Ectodermal cell (in vitro differentiated cells): ENCODE measurements at regions not wholly inside any gene's neighbourhood (a gene's known extent, or its start where the extent isn't known, plus 50 kb on each side); places are given as distances from the start of the nearest gene placed in this dataset.

Experiments used
- H3K27ac ChIP-seq: 2 replicates; pipeline ENCODE4 v1.7.0; 2013; ENCODE audit warnings: mild to moderate bottlenecking, low read depth, low read length; ENCODE audit not compliant: insufficient read depth, poor library complexity, severe bottlenecking
- H3K27me3 ChIP-seq: 2 replicates; pipeline ENCODE4 v1.7.0; 2013; ENCODE audit warnings: mild to moderate bottlenecking, low read length; ENCODE audit not compliant: insufficient read depth, control insufficient read depth, poor library complexity, severe bottlenecking
- H3K36me3 ChIP-seq: one replicate; pipeline ENCODE4 v1.7.0; 2013; ENCODE audit warnings: low read length; ENCODE audit not compliant: control insufficient read depth, insufficient read depth
- H3K4me1 ChIP-seq: one replicate; pipeline ENCODE4 v1.7.0; 2013; ENCODE audit warnings: low read length; ENCODE audit not compliant: control insufficient read depth, insufficient read depth
- H3K4me3 ChIP-seq: 2 replicates; pipeline ENCODE4 v1.7.0; 2013; ENCODE audit warnings: low read depth, low read length, control low read depth; ENCODE audit not compliant: insufficient read depth
- H3K9me3 ChIP-seq: 2 replicates; pipeline ENCODE4 v1.7.0; 2013; ENCODE audit warnings: mild to moderate bottlenecking, low read length, moderate library complexity; ENCODE audit not compliant: control insufficient read depth
- WGBS, 2 experiments: methylation state at CpG; one replicate each; pipeline ENCODE4 v1.1.7; 2013; ENCODE audit warnings: missing lambda C conversion rate in 2 of 2; 5-methylcytosine and 5-hydroxymethylcytosine counted together

DNA sequence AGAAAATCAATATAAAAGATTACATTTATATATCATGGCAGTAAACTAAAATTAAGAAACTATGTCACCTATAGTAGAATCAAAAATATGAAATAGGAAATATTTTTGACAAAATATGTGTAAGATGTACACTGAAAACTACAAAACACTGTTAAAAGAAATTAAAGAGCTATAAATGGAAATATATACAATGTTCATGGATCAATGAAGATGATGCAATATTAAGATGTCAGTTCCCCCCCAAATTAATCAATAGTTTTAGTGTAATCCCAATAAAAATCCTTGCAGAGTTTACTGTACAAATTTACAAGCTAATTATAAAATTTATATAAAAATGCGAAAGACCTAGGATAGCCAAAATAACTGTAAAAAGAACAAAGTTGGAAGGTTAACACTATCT, 173.0 kb upstream of the ADRA1B start:
- Histone ChIP-seq H3K36me3 (no peaks in the 10 kb centered on the region), H3K27ac (no peak overlapping the region), H3K27me3 (no peaks in the 10 kb centered on the region), H3K9me3 (no peaks in the 10 kb centered on the region), H3K4me3 (no peak overlapping the region), H3K4me1 (no peaks in the 10 kb centered on the region)
- WGBS, 2 experiments = no CpG with 5 or more reads among the region's 1 CpG

DNA sequence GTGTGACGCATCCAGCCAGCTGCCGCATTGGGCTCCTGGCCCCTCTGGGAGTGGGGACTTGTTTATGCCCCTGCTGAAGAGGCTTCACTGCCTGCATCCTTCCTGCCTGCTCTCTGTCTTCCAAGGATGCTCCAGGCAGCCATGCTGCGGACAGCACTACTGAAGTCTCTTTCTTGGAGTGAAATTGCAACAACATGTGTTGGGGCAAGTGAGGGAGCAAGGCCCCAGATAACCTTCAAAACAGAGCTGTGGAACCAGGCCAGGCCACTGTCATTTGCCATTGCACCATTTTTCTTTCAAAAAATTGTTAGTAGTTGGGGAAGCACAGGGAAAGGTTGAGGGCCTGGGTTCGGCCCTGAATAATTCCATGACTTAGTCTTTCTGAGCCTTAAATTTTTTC, 169.6 kb upstream of the ADRA1B start:
- Histone ChIP-seq H3K36me3 (no peaks in the 10 kb centered on the region), H3K27ac (no peak overlapping the region), H3K9me3 (no peaks in the 10 kb centered on the region), H3K4me1 (no peaks in the 10 kb centered on the region), H3K27me3 (no peaks in the 10 kb centered on the region), H3K4me3 (no peak overlapping the region)
- 94 to 95% methylated on average over 4 of the region's 4 CpGs for WGBS, 2 experiments

DNA sequence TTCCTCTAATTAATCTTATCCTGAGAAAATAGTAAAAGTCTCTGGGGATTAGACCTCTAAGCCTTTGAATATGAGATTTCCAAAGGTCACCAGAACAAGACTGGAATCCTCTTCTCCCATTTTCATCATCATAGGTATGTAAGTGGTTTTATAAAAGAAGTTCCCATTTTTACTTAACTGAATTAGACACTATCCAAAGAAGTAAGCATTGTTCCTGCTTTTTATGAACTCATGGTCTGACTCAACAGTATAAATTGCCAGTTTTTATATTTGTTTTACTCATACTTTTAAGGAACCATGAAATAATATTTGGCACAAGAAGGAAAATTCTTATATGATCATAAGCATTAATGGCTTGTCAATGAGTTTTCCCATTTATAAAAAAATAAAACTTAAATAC, 167.1 kb upstream of the ADRA1B start:
- H3K4me1 ChIP-seq = no peaks in the 10 kb centered on the region
- no peaks in the 10 kb centered on the region for H3K36me3 ChIP-seq
- no peak overlapping the region for H3K27ac ChIP-seq
- H3K4me3 ChIP-seq = no peak overlapping the region
- no peaks in the 10 kb centered on the region for H3K9me3 ChIP-seq
- H3K27me3 ChIP-seq = no peaks in the 10 kb centered on the region

DNA sequence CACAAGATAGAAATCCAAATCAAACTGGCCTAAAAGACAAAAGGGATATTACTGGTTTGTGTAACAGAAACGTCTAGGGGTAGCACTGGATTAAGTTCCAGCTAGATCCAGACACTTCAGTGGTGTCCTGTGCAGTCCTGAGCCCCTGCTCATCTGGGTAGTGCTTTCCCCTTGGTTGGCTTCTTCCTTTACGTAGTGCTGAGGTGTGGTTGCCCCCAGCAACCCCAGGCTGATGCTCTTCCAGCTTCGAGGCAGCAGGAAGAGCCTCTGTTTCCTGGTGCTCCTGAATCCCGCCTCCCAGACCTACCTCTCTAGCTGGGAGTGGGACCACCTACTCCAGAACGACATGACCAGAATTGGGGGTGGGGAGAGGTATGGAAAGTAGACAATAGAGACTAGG, 166.1 kb upstream of the ADRA1B start:
- no peak overlapping the region for H3K4me3 ChIP-seq
- H3K27ac ChIP-seq = no peak overlapping the region
- H3K36me3 ChIP-seq = no peaks in the 10 kb centered on the region
- no peaks in the 10 kb centered on the region for H3K9me3 ChIP-seq
- H3K4me1 ChIP-seq = no peaks in the 10 kb centered on the region
- no peaks in the 10 kb centered on the region for H3K27me3 ChIP-seq
- 82 to 89% methylated on average over 5 of the region's 5 CpGs for WGBS, 2 experiments

DNA sequence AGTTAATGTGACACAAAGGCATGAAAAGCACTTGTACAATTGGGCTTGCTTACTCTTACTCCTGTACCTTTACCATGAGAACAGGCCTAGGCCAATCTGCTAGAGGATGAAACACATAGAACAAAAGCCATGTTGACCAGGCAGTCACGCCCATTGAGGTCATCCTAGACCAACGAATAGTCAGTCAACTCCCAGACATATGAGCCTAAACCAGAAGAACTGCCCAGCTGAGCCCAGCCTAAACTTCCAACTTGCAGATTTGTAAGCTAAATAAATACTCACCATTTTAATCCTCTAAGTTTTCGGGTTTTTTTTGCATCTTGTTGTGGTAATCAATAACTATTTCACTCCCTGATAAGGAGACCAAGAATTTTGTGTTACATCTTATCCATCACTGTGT, 164.8 kb upstream of the ADRA1B start:
- Histone ChIP-seq H3K9me3 (no peaks in the 10 kb centered on the region), H3K4me3 (no peak overlapping the region), H3K36me3 (no peaks in the 10 kb centered on the region), H3K27ac (no peak overlapping the region), H3K4me1 (no peaks in the 10 kb centered on the region), H3K27me3 (no peaks in the 10 kb centered on the region)
- 94 to 98% methylated on average over 2 to 3 of the region's 3 CpGs for WGBS, 2 experiments

DNA sequence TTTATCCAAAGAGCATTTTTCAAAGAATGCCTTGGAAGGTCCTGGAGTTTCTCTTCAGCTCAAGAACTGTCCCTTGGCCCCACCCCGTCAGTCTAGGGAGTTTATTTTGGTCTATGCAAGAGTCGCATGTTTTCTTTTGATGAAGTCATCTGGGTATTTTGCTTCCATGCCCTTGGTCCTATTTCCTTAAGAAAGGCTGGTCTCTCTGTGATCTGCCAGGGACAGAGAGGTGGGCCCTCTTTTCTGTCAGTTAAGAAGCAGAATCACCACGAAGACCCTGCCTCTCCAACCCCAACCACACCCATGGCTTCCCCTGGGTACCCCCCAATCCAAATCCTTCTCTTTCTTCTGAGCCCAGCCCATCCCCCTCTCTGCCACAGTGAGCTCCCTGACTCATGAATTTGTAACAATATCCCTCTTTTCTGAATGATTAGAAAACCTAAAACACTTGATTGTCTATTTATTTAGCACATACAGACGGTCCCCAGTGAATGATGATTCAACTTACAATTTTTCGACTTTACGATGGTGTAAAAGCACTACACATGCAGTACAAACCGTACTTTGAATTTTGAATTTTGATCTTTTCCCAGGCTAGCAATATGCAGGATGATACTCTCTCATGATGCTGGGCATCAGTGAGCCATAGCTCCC, 163.5 kb upstream of the ADRA1B start:
- no peaks in the 10 kb centered on the region for H3K9me3 ChIP-seq
- WGBS, 2 experiments = 89 to 93% methylated on average over 7 of the region's 7 CpGs
- no peaks in the 10 kb centered on the region for H3K27me3 ChIP-seq
- no peak overlapping the region for H3K4me3 ChIP-seq
- H3K36me3 ChIP-seq = no peaks in the 10 kb centered on the region
- H3K4me1 ChIP-seq = no peaks in the 10 kb centered on the region
- H3K27ac ChIP-seq = no peak overlapping the region

DNA sequence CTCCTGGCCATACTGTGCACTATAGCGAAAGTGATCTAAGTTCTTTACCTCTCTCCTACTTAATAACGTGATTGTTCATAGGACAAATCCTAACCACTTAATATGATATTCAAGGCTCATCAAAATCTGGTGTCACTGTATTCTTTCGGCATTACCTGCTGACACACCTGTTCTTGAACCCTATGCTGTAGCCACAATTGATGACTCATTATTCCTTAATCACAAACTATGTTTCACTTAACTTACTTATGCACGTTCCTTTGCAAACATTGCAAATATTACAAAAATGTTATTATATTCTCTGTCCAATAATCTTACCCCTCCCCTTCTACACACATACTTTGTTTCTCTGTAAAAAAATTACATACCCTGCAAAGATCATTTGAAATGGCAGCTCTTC, 158.1 kb upstream of the ADRA1B start:
- H3K36me3 ChIP-seq = no peaks in the 10 kb centered on the region
- no peaks in the 10 kb centered on the region for H3K27me3 ChIP-seq
- H3K27ac ChIP-seq = no peak overlapping the region
- H3K9me3 ChIP-seq = no peaks in the 10 kb centered on the region
- H3K4me1 ChIP-seq = no peaks in the 10 kb centered on the region
- 92 to 94% methylated on average over 4 of the region's 4 CpGs for WGBS, 2 experiments
- H3K4me3 ChIP-seq = no peak overlapping the region

DNA sequence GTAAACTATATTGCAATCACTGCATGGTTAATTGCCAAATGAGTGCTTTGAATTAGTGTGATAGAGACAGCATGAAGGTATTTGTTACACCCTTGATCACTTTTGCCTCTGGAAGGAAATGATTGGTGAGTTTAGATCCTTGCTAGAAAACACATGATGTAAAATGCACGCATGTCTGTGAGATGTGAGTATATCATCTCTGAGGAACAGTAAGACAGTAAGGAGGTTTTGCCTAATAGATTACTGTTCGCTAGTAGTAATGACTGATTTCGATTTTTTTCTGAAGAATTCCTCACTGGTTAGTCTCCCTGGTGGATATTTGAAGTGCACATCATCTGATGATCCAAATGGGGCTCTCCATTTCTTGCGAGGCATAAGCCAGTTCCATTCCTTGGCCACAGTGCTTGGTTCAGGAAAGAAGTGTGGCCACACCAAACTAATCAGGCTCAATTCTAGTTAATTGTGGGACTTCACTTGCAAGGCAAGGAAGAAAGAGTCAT, 156.4 kb upstream of the ADRA1B start:
- no peaks in the 10 kb centered on the region for H3K9me3 ChIP-seq
- H3K4me3 ChIP-seq = no peak overlapping the region
- no peak overlapping the region for H3K27ac ChIP-seq
- no peaks in the 10 kb centered on the region for H3K27me3 ChIP-seq
- H3K36me3 ChIP-seq = no peaks in the 10 kb centered on the region
- H3K4me1 ChIP-seq = no peaks in the 10 kb centered on the region
- WGBS, 2 experiments = 94% methylated on average over 4 of the region's 4 CpGs

DNA sequence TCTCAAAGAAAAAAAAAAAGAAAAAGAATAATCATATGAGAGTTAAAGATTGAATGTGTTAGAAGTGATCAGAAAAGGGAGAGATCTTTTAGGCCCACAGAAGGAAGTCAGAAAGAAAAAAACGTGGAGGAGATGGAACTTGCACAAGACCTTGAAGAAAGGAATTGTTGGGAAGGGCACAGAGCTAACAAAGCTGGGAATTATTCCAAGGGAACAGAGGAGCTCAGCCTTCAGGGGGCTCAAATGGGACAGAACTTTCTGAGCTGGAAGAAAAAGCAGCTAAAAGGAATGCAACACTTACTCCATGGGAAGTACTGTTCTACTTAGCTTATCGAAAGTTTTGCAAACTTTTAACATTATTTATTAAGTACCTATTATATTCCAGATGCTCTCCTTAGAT, 153.4 kb upstream of the ADRA1B start:
- WGBS, 2 experiments = 89 to 92% methylated on average over 2 of the region's 2 CpGs
- no peaks in the 10 kb centered on the region for H3K4me1 ChIP-seq
- H3K36me3 ChIP-seq = no peaks in the 10 kb centered on the region
- H3K27ac ChIP-seq = no peak overlapping the region
- no peaks in the 10 kb centered on the region for H3K27me3 ChIP-seq
- H3K4me3 ChIP-seq = no peak overlapping the region
- no peaks in the 10 kb centered on the region for H3K9me3 ChIP-seq

DNA sequence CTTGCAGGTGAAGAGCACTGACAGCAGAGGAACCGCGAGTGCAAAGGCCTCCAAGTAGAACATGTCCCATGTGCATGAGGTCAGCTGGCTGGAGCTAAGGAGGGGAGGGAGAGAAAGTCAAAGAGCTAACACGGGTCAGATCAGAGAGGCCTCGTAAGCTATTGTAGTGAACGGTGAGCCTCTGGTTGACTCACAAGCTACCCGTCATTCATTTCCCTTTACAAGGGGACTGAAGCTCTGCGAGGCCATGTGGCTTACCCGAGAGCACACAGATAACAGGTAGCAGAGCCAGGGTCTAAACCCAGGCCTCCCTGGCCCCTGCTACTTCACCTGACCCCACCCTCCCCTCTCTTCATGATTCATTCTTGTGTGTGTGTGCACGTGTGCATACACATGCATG, 152.7 kb upstream of the ADRA1B start:
- no peak overlapping the region for H3K27ac ChIP-seq
- H3K36me3 ChIP-seq = no peaks in the 10 kb centered on the region
- H3K4me3 ChIP-seq = no peak overlapping the region
- peaks cover under 1% of the 10 kb centered on the region for H3K4me1 ChIP-seq
- H3K9me3 ChIP-seq = no peaks in the 10 kb centered on the region
- whole genome bisulfite sequencing, 2 experiments = 65 to 71% methylated on average over 9 of the region's 9 CpGs
- H3K27me3 ChIP-seq = no peaks in the 10 kb centered on the region
